GM21367 (cell line): ENCODE measurements at regions not wholly inside any gene's neighbourhood (a gene's known extent, or its start where the extent isn't known, plus 50 kb on each side); places are given as distances from the start of the nearest gene placed in this dataset.
A peak's percentile ranks its signal among the peaks of the same experiment; 100 is the strongest.

Experiments
- ATAC-seq: cut with Tn5 transposase; IDR thresholded peaks from one replicate; pipeline ENCODE4 v1.9.1; 2021; ENCODE audit not compliant: unreplicated experiment

DNA sequence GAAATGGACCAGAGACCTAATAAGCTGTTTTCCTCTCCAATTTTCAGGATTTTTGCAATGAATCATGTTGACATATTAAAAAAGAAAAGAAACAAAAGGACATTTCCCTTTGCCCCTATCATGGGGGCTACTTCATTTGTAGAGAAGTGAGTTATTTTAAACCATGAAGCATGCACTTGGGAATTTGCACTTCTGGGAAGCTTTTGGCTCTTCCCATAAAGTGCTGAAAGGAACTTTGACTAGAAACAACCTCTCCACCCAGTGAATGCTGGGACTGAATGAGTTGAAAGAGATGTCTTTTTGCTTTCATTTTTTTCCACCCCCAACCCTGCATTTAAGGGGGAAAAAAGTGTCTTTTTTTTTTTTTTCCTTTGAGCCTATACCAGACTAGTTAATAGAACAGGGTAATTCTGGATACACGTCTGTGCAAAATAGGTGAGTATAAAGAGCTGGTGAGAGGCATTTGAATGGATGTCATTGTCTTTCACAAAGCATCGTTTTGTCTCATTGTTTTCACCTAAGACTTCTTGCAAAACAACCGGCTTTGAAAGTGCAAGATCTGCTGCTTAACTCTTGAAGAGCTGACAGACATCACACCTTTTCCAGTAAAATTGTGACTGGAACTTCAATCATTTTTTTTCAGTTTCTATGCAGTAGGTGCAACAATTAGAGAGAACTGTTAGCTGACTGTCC is 138.7 kb upstream of the BACH2 start:
- ATAC-seq: no peak

DNA sequence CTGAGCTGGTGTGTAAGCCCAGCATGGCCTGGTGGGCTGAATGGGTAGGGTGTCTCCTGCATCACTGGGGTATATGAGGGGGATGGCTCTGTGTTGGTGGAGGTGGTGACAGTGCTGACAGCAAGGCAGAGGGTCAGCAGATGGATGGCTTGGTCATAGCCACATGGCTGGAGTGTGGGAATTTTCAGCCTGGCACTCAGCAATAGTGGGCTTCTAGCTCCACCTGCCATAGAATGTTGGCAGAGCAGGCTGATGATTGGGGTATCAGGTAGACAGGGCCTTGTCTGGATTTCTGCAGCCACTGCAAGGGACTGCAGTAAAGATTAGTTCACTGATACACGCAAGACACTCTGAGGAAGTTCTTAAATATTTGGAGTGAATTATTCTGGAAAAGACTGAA is 137.5 kb upstream of the BACH2 start:
- no peak for ATAC-seq

DNA sequence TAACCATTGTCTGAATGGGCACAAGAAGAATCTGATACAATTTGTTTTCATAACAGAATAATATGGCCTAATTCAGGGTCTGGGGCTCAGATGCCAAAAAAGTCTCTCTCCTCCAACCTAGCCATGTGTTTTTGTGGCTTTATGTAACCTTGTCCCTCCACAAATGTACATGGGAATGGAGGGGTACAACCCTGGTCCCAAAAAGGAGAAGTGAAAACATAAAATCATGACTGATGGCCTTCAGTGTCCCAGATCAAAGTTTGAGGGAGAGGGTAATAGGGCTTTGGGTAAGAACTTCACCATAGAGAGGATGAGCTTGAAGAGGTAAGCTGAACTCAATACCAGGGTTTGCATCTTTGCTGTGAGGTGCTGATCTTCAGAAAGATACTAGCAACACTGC is 136.3 kb upstream of the BACH2 start:
- ATAC-seq: no peak

DNA sequence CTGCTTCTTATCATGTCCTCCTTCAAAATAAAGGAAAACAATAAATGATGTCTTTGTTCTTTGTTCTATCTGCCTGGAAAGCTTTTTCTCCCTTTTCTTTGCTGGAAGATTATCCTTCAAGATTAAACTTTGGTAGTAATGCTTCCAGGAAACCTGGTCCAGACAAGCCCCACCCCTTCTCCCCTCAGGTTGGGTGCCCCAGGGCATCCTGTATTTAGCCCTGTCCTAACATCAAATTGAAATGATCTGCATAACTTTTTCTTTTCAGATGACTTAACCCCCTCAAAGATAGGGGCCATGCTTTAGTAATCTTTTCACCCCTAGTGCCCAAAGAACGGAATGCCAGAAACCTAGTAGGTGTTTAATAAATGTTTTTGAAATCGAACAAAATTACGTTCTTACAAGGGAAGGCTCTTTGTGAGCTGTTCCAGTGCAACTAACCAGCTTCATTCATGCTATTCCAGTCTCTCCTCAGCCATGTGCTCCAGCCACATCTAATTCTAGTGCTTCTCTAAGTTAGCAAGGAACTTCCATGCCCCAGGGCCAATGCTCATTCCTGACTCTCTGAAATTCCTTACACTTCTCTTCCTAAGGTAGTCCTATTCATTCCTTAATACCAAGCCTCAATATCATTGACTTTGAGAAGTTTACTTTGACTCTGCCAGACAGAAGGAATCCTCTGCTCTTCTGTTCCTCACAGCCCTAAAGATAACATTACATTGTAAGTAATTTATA is 135.6 kb upstream of the BACH2 start:
- ATAC-seq: no peak

DNA sequence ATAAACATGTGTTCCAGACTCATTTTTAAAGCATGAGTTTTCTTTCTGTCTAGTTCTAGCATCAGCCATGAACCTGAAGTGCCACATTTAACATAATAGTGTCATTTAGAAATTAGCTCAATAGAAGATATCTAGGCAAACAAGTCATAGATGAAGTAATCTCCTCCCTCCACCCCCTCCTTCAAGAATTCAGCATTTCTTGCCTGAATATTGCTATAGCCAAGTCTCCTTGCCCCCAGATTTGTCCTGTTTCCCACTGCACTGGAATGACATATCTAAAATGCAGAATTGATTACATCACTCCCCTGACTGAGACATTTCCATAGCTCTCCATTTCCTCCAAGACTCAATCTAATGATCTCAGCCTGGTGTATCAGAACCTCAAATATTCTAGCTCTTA is 134.9 kb upstream of the BACH2 start:
- no peak for ATAC-seq

DNA sequence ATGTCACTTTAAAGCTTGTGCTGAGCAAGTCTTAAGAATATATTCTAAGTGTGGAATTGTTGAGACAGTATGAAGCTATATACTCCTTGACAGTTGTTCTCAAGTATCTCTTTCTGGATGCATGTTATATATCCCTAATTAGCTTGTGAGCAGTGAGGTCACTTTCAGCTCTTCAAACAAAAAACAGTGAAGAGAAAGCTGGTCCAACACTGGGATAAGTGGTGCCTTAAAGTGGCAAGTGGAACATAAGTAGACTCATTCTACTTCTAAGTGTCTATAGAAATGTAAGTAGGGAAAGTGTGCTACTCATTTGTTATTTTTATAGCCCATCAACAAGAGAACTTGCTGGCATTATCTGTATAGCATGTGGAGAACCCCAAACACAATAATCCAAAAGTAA is 133.1 kb upstream of the BACH2 start:
- ATAC-seq: no peak

DNA sequence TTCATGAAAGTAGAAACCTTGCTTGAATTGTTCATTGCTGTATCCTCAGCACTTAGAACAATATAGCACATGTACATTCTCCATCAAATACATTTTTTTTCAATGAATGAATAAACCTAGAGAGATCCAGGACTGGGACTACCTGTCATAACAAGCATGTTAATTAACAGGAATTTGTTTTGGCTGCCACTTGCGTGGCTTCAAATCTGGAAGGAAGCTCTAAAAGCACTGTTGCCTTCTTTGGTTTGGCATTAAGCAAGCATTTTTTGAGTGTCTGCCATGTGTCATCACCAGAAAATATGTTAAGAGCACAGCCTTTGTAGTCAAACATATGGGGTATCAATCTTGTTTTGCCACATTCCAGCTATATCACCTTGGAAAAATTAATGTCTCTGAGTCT is 131.9 kb upstream of the BACH2 start:
- no peak for ATAC-seq

DNA sequence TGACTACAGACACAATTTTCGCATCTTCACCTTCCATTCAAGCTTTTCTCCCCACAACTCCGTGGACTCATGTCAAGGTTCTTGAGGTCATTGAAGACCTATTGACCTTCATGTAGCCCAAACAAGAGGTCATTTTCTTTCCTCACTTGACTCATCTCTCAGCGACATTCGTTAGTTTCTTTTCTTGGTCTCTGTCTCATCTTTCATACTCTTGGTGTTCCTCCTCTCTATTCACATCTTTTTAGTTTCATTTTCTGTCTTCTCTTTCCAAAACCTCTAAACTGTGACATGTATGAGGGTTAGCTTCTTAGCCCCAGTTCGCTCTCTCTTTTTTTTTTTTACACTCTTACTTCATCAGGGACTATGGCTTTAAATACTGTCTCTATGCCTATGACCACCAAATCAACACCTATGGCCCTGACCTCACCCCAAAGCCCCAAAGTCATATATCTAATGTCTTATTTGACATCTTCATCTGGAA is 128.6 kb upstream of the BACH2 start:
- peak; percentile 99 for ATAC-seq

DNA sequence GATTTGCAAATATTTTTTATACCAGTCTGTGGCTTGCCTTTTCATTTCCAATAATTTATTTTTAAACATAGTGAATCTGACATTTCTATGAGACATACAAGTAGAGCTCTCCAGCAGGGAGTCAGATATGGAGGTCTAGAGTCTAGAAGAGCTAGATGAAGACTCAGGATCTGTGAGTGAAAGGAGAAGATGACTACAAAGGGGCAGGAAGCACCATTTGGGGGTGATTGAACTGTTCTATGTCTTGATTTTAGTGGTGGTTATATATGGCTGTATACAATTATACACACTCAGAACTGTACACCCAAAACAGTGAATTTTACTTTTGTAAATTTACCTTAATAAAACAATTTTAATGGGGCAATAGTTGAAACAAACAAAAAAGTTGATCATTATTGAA is 127.9 kb upstream of the BACH2 start:
- ATAC-seq: no peak

DNA sequence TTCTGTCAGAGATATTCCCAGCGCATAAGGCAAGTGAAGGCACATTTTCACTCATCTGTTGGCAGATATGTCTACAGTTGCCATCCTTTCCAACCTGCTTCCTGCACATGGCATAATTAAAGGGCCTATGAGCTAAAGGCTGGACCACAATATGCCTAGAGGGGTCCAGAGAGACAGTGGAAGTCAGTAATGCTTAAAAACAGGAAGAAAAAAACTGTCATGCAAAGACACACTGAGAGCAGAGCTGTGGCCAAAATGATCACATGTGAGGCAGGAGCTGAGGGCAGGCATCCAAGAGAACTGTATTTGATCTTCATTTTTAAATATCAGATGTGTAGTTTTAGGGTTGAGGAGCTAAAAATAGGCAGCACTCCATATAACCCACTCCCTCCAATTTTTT is 125.0 kb upstream of the BACH2 start:
- ATAC-seq: no peak

DNA sequence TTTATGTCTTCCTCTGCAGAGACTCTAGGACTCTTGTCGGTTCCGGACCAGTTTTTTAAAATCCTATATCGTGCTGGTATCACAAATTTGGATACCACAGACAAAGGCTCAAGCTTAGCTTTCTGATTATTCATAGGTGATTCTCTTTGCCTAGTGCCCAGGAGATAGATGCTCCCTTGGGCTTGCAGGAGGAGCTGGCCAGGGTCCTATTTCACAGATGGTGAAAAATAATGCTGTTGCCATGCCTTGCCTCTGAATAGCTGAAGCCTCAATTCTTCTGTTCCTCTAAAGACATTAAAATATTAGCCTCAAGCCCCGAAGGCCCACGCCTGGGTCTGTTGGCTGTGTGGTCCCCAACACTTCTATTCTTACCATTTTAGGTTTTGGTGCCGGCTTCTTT is 123.9 kb upstream of the BACH2 start:
- ATAC-seq: no peak

DNA sequence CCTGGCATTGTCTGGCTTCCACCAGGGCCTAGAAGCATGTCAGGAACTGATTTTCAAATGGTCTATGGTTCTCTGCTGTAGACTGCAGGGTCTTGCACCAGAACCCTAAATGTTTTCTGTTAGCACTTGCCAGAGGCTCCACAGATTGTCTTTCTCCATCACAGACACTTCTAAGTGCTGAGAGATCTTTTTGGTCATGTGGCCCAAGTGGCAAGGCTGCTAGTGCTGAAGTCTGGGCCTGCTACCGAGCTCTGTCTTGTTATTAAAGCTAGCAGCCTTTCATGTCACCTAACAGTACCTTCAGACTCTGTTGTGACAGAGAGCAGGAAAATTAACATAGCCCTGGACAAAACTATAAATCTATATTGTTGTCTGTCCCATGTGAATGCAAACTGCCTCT is 120.7 kb upstream of the BACH2 start:
- ATAC-seq: no peak

DNA sequence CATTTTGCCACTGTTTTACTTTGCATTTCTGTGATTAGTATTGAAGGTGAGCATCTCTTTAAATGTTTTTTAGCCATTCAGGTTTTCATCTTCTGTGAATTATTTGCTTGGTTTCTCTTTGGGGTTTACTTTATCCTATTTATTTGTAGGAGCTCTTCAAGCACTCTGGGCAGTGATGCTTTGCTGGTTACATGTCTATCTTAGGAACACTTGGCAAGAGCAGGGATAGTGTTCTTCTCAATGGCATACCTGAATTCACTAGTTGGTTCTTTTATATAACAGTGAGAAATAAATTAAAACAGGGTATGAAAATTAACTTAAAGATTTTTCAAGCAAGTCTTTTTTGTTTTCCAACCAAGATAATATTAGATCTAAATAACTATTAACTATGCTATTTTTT is 119.7 kb upstream of the BACH2 start:
- no peak for ATAC-seq

DNA sequence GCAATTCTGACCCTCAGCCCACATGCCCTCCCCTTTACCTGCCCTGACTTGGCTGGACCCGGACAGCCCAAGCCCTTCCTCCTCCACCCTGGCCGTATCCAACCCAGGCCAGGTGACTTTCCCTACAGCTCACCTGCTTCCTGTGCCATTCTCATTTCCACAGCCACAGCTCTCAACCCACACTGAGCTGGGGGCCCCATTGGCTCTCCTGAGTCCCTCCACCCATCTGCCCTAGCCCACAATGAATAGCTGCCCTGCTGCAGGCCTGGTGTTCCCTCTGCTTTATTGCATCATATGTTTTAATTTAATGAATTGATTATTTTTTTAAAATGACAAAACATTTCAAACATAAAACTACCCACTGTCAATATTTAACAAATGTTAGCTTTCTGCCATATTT is 118.5 kb upstream of the BACH2 start:
- no peak for ATAC-seq

DNA sequence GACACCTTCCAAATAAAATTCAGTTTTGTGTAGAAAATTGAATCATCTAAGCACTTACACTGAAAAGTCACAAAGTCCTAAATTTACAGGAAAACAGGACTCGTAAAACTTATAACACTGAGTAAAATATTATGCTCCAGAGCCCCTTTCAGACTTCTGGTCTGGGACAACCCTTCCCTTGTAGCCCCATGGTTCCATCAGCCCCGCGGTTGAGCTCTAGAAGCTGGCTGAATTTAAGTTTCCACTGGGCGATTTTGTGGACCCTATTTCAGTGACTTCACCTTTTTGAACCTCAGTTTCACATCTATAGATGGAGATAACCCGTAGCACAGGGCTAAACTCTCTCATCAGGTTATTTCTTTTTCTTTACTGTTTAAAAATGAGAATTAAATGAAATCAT is 117.7 kb upstream of the BACH2 start:
- ATAC-seq: no peak

DNA sequence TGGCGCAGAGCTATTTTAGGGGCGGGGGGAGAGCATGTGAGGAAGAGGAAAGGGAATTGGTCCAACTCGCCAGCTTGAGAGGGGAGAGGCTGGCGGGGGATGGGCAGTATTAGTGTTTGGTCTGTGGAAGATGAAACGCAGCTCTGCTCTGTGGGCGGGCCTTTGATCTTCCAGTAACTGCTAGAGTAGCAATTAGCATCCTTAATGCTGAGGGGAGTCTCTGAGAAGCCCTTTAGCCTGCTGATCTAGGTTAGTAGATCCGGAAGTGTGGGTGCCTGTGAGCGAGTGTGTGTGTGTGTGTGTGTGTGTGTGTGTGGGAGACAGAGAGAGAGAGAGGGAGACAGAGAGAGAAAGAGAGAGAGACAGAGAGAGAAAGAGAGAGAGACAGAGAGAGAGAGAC is 117.2 kb upstream of the BACH2 start:
- ATAC-seq: no peak

DNA sequence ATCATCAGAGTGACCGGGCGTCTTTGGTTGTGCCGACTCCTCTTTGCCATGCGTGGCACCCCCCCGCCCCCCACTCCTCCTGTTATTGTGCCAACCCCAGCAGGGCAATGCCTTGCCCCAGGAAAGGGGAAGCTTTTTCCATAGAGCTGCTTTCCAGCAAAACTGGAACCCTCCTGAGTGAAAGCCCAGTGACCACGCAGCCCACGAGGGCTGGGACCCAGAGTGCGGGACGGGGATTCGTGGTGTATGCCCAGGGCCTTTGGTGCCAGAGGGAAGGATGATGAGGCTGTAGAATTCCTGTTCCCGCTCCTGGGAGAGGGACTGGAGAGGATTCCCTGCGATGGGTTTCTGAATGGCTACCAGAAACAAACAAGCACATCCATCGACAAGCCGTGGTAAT is 116.8 kb upstream of the BACH2 start:
- no peak for ATAC-seq

DNA sequence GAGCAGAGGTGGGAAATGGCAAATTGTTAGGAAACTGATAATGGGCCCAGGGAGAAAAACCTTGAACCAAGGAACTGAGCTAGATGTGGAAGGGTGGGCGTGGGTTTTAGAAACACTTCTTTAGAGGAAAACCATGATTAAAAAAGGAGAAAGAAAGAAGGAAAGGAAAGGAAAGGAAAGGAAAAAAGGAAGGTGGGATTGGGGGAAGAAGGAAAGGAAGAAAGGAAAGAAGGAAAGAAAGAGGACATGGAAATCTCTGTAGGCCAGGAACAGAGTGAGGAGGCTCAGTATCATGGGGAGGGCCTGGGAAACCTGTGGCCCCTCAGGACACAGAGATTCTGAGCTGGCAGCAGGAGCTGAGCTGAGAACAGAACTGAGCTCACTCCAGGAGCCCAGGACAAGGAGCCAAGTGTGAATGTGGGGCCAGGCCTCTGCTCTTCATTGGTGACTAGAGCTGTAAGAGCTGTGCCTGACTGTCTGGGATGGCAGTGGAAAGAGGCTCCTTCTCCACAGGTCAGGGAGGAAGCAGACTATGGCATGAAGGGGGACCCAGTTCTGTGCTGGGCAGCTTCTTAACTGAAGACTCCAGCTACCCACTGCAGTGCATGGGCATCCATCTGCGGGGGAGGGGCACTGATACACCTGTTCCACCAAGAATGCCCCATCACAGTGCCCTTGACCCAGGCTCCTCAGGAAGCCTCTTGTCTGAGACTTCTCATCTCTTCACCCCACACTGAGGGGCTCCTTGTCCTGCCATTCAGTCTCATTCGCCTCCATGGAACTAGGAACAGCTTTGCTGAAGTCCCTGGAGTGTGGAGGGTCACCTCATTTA is 116.1 kb upstream of the BACH2 start:
- ATAC-seq: no peak

DNA sequence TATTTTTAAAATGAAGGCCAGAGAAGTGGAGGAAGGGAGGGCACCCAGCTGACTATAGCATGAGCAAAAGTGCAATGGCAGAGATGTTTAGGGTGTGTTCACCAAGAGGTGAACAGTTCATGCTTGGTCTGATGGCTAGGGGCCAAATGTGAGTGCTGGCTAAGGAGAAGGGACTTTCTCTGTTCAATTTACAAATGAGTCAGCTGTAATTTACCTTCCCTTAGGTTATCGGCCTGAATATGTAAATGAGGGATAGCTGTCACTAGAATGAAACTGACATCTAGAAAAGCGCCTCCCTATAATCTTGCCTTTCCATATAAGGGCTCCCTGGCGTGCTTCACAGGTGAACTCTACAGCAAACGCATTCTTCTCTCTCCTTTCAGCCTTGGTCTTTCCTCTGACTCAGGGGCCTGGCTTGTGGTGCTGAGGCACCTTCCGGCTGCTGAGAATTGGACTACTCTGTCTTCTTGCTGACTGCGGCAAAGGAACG is 114.7 kb upstream of the BACH2 start:
- peak; percentile 85 for ATAC-seq

DNA sequence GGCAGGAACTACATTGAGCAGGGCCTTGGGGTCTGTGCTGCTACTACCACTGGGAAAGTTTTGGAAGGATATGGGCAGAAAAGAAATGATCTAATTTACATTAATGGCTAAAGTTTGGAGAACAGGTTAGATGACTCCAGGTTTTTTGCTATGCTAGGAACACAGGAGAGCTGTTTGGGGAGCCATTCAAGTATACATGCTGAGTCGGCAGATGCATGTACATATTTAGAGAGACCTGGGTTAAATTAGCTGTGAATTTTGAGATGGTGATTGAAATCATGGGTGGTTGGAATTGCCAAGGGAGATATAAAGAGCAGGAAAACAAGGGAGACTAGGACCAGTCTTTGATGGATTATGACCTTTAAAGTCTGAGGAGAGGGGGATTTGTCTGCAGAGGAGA is 113.1 kb upstream of the BACH2 start:
- no peak for ATAC-seq

DNA sequence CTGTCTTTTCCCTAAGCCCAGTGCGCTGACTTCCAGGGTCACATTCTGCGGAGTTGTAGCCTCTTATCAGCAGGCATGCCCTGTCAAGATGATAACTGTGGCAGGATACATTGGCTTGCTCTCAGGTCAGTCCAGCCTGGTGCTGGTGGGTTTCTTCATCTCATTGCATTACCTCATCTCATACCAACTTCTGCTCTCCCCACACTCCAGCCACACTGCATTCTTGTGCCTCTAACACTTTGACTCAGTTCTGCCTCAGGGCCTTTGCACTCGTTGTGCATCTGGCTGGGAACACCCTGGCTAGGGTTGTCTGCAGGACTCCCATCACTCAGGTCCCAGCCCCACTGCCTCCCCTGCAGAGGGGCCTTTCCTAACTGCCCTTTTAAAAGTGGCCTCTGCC is 110.3 kb upstream of the BACH2 start:
- ATAC-seq: no peak
